ENCODE measurements at regions not wholly inside any gene's neighbourhood (a gene's known extent, or its start where the extent isn't known, plus 50 kb on each side); places are given as distances from the start of the nearest gene placed in this dataset.

GRCh38 chr21:35281956-35282355 lies 232.9 kb upstream of the RUNX1 start:
- no peak for DNase-seq
- Histone ChIP-seq H3K4me3 (no peak overlapping the region), H3K27ac (no peak overlapping the region), H3K36me3 (no peaks in the 10 kb centered on the region), H3K4me1 (peaks cover 0 to 8% of the 10 kb centered on the region in 2 donors), H3K27me3 (no peaks in the 10 kb centered on the region), H3K9me3 (peaks cover 0 to under 1% (median 0%) of the 10 kb centered on the region in 3 donors)
- TF ChIP-seq POLR2A (IDR thresholded peaks at IDR 0.05) (no peak), CTCF (IDR thresholded peaks at IDR 0.05 in 4 of 5, conservative IDR thresholded peaks at IDR 0.05 in 1 of 5) (no peak)
- intact Hi-C loops (cut with DNase I; ENCODE audit: low total_unique reads), result no loop called here
- no peak for ATAC-seq
- in situ Hi-C loops (cut with MboI; ENCODE audit: low sequenced_read_pairs in 4 of 4), result no loop called here

GRCh38 chr21:35280231-35280630 lies 231.1 kb upstream of the RUNX1 start:
- H3K27ac ChIP-seq, result no peak overlapping the region
- no peaks in the 10 kb centered on the region for H3K36me3 ChIP-seq
- in situ Hi-C loops (cut with MboI; ENCODE audit: low sequenced_read_pairs in 4 of 4), result no loop called here
- ATAC-seq (no peak), DNase-seq (no peak)
- H3K4me1 ChIP-seq, result peaks cover 0 to 8% of the 10 kb centered on the region in 2 donors
- no peaks in the 10 kb centered on the region for H3K9me3 ChIP-seq
- intact Hi-C loops (cut with DNase I; ENCODE audit: low total_unique reads), result no loop called here
- TF ChIP-seq POLR2A (IDR thresholded peaks at IDR 0.05) (no peak), CTCF (IDR thresholded peaks at IDR 0.05 in 4 of 5, conservative IDR thresholded peaks at IDR 0.05 in 1 of 5) (no peak)
- H3K4me3 ChIP-seq, result no peak overlapping the region
- no peaks in the 10 kb centered on the region for H3K27me3 ChIP-seq

- H3K27me3 ChIP-seq, result no peaks in the 10 kb centered on the region
- ATAC-seq (no peak), DNase-seq (no peak)
- no peaks in the 10 kb centered on the region for H3K4me1 ChIP-seq
- TF ChIP-seq CTCF (IDR thresholded peaks at IDR 0.05 in 4 of 5, conservative IDR thresholded peaks at IDR 0.05 in 1 of 5), result no peak
- no peak for TF ChIP-seq POLR2A (IDR thresholded peaks at IDR 0.05)
- H3K9me3 ChIP-seq, result no peaks in the 10 kb centered on the region
- no peak overlapping the region for H3K4me3 ChIP-seq
- H3K27ac ChIP-seq, result no peak overlapping the region
- intact Hi-C loops (cut with DNase I; ENCODE audit: low total_unique reads), result loop anchor here (5.0 kb wide), 1 partner anchor 1408 kb away; no protein-coding TSS in a partner anchor
- H3K36me3 ChIP-seq, result no peaks in the 10 kb centered on the region
- in situ Hi-C loops (cut with MboI; ENCODE audit: low sequenced_read_pairs in 4 of 4), result no loop called here
These were observed 226.7 kb upstream of the RUNX1 start for GRCh38 chr21:35275776-35276175.

GRCh38 chr21:35274923-35275322 lies 225.8 kb upstream of the RUNX1 start:
- in situ Hi-C loops (cut with MboI; ENCODE audit: low sequenced_read_pairs in 4 of 4), result no loop called here
- TF ChIP-seq CTCF (IDR thresholded peaks at IDR 0.05 in 4 of 5, conservative IDR thresholded peaks at IDR 0.05 in 1 of 5) (no peak), POLR2A (IDR thresholded peaks at IDR 0.05) (no peak)
- H3K27me3 ChIP-seq, result no peaks in the 10 kb centered on the region
- no peaks in the 10 kb centered on the region for H3K36me3 ChIP-seq
- no peak overlapping the region for H3K4me3 ChIP-seq
- DNase-seq (no peak), ATAC-seq (no peak)
- no peaks in the 10 kb centered on the region for H3K4me1 ChIP-seq
- H3K27ac ChIP-seq, result no peak overlapping the region
- H3K9me3 ChIP-seq, result no peaks in the 10 kb centered on the region
- intact Hi-C loops (cut with DNase I; ENCODE audit: low total_unique reads), result loop anchor here (5.0 kb wide), 1 partner anchor 1408 kb away; no protein-coding TSS in a partner anchor

GRCh38 chr21:35274090-35274489 lies 225.0 kb upstream of the RUNX1 start:
- TF ChIP-seq POLR2A (IDR thresholded peaks at IDR 0.05) (no peak), CTCF (IDR thresholded peaks at IDR 0.05 in 4 of 5, conservative IDR thresholded peaks at IDR 0.05 in 1 of 5) (no peak)
- no peak for ATAC-seq
- Histone ChIP-seq H3K27ac (no peak overlapping the region), H3K36me3 (no peaks in the 10 kb centered on the region), H3K9me3 (no peaks in the 10 kb centered on the region), H3K4me1 (no peaks in the 10 kb centered on the region), H3K27me3 (no peaks in the 10 kb centered on the region), H3K4me3 (no peak overlapping the region)
- intact Hi-C loops (cut with DNase I; ENCODE audit: low total_unique reads), result no loop called here
- in situ Hi-C loops (cut with MboI; ENCODE audit: low sequenced_read_pairs in 4 of 4), result no loop called here
- no peak for DNase-seq
